Endothelial cell of umbilical vein (primary cell): ENCODE measurements at regions not wholly inside any gene's neighbourhood (a gene's known extent, or its start where the extent isn't known, plus 50 kb on each side); places are given as distances from the start of the nearest gene placed in this dataset.

ENCODE experiments used
- BruUV-seq: library from RNA; stranded (reverse); fragments of 400-500 nt; replicated peaks from 2 replicates; lab custom pipeline; 2021; lab: Mats Ljungman, UMichigan
- CTCF ChIA-PET: fragments of 300-600, 350-600 bp; sonication (Branson Sonifier 250); formaldehyde crosslinking; loops from one replicate; lab custom pipeline; 2021; ENCODE audit warnings: antibody characterized with exemption, inconsistent platforms; lab: Charles Lee
- POLR2A ChIA-PET: fragments of 300-600, 350-600 bp; sonication (Branson Sonifier 250); formaldehyde crosslinking; loops from one replicate; lab custom pipeline; 2021; ENCODE audit warnings: antibody characterized with exemption, inconsistent platforms; lab: Charles Lee
- DNase-seq: peaks from one replicate; pipeline ENCODE4 v3.0.0-alpha.2; 2011; ENCODE audit warnings: low read depth, low spot score
- FAIRE-seq: peaks from 2 replicates; lab custom pipeline; 2011; peaks lifted over from hg19 to GRCh38; lab: Jason Lieb, UNC
- H2AFZ ChIP-seq: 2 replicates; pipeline ENCODE4 v1.6.0; 2012; ENCODE audit warnings: low read depth, low read length, control low read depth, inconsistent platforms
- H3K27ac ChIP-seq: 2 replicates; pipeline ENCODE4 v1.5.1; 2011; ENCODE audit warnings: low read depth, mild to moderate bottlenecking, control low read depth, low read length, moderate library complexity; ENCODE audit not compliant: insufficient read depth
- H3K27me3 ChIP-seq, 2 experiments: 2 replicates each; pipeline versions ENCODE4 v1.6.0 to v1.6.1; 2011; ENCODE audit warnings: low read length in 2 of 2, mixed read lengths in 1 of 2; ENCODE audit not compliant: control insufficient read depth in 2 of 2, insufficient read depth in 2 of 2
- H3K36me3 ChIP-seq, 2 experiments: 2 replicates in 1 of 2; 3 replicates in 1 of 2; pipeline ENCODE4 v1.5.1; 2011; ENCODE audit warnings: low read length in 2 of 2, mild to moderate bottlenecking in 1 of 2, moderate library complexity in 1 of 2; ENCODE audit not compliant: control insufficient read depth in 2 of 2, insufficient read depth in 2 of 2; ENCODE audit errors: extremely low read depth in 1 of 2
- H3K4me1 ChIP-seq: 3 replicates; pipeline ENCODE4 v1.5.1; 2011; ENCODE audit warnings: mild to moderate bottlenecking, low read length; ENCODE audit not compliant: control insufficient read depth, insufficient read depth; ENCODE audit errors: extremely low read depth
- H3K4me2 ChIP-seq: 2 replicates; pipeline ENCODE4 v1.6.1; 2011; ENCODE audit warnings: low read length, control low read depth, mixed read lengths; ENCODE audit not compliant: insufficient read depth
- H3K4me3 ChIP-seq, 3 experiments: fragments of 200-600 bp in 1 of 3; sonication (generic), shearing (Covaris generic) in 1 of 3; replicated peaks in 1 of 3; 2 replicates each; pipeline ENCODE4 v1.5.1; 2011 to 2016; ENCODE audit warnings: control low read depth in 3 of 3, low read length in 3 of 3, mild to moderate bottlenecking in 2 of 3, inconsistent platforms in 1 of 3, low read depth in 1 of 3, moderate library complexity in 1 of 3; ENCODE audit not compliant: insufficient read depth in 1 of 3
- H3K79me2 ChIP-seq: 2 replicates; pipeline ENCODE4 v1.6.0; 2012; ENCODE audit warnings: low read length, inconsistent platforms; ENCODE audit not compliant: control insufficient read depth, insufficient read depth
- H3K9ac ChIP-seq: replicated peaks from 2 replicates; pipeline ENCODE3; 2011; ENCODE audit warnings: low read length, control low read depth; ENCODE audit not compliant: insufficient read depth; ENCODE audit errors: extremely low read depth
- H3K9me1 ChIP-seq: replicated peaks from 3 replicates; pipeline ENCODE4 v1.6.0; 2011; ENCODE audit warnings: mild to moderate bottlenecking, low read length; ENCODE audit not compliant: control insufficient read depth, insufficient read depth; ENCODE audit errors: extremely low read depth
- H3K9me3 ChIP-seq: replicated peaks from 2 replicates; pipeline ENCODE4 v1.5.1; 2012; ENCODE audit warnings: low read length, inconsistent platforms; ENCODE audit not compliant: control insufficient read depth, insufficient read depth
- H4K20me1 ChIP-seq: replicated peaks from 2 replicates; pipeline ENCODE3; 2011; ENCODE audit warnings: mild to moderate bottlenecking, low read length; ENCODE audit not compliant: control insufficient read depth, insufficient read depth; ENCODE audit errors: extremely low read depth
- MYC ChIP-seq: IDR thresholded peaks from one replicate; pipeline ENCODE4 v1.6.1; 2011; ENCODE audit warnings: mild to moderate bottlenecking, low read depth, low read length
- dilution Hi-C: fragments of 300-500 bp; cut with MboI; formaldehyde crosslinking; loops from one replicate; pipeline ENCODE4 v1.15.0; 2019; ENCODE audit warnings: low sequenced_read_pairs; ENCODE audit not compliant: extremely low pct_ligation_motif_present
- intact Hi-C: fragments of 100-400 bp; cut with micrococcal nuclease; formaldehyde crosslinking; loops from one replicate; pipeline ENCODE4 v1.10.0; 2022
- TF ChIP-seq, protein P1 (sequence below): IDR thresholded peaks from 2 replicates; pipeline ENCODE4 v1.6.1; 2011; ENCODE audit not compliant: insufficient read depth, insufficient read length

DNA sequence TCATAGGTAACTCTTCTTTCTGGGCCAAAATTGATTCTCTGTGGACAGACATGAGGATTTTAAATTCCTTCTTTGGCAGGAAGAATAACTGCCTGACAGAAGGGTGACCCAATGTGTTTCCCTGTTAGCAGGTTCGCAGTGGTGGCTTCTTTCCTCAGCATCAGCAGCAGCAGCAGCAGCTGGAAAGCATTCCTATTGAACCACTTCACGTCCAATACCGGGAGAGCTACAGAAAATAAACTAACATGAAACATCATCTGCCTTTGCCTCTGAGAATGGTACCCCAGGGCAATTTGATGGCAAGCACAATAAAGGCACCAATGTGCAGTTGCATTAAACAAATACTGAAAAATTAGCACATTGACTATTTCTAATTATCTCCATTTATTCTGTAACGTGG, 214.5 kb downstream of the TMEM167A start:
- TF ChIP-seq, protein P1, sequence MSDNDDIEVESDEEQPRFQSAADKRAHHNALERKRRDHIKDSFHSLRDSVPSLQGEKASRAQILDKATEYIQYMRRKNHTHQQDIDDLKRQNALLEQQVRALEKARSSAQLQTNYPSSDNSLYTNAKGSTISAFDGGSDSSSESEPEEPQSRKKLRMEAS: no peak

DNA sequence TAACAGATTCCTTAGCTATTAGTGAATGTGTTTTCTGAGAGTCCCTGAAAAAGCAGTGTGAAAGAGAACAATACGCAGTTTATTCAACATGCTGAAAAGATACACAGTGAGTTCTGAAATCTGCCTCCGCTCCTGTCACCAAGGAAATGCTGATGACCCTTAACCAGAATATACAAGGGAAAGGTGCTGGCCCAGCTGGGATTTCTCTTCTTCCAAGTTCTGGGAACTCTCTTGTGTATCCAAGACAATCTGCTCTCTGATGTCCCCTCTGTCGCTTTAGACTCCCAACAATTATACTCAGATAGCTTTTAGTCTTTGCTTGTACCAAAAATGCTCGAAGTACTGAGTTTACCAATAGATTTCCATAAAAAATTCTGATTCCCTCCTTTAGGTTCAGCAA, 214.9 kb downstream of the TMEM167A start:
- no peak overlapping the region for H3K9ac ChIP-seq
- H3K4me2 ChIP-seq: no peak overlapping the region
- TF ChIP-seq MYC: no peak
- no peak overlapping the region for H3K27ac ChIP-seq
- no TSS peak for BruUV-seq
- CTCF ChIA-PET: interaction anchor here (0.8 to 0.9 kb wide), 2 partner anchors 12 to 16 kb away, joined by 3 read pairs; no protein-coding TSS in a partner anchor
- no peak for DNase-seq
- POLR2A ChIA-PET: no interaction called here
- H3K9me3 ChIP-seq: no peaks in the 10 kb centered on the region
- H4K20me1 ChIP-seq: no peaks in the 10 kb centered on the region
- no peak overlapping the region for H2AFZ ChIP-seq
- dilution Hi-C loops: no loop called here
- no peak for FAIRE-seq
- no peaks in the 10 kb centered on the region for H3K36me3 ChIP-seq
- no peaks in the 10 kb centered on the region for H3K9me1 ChIP-seq
- intact Hi-C loops: no loop called here
- no peaks in the 10 kb centered on the region for H3K79me2 ChIP-seq
- H3K4me3 ChIP-seq: no peak overlapping the region
- H3K27me3 ChIP-seq: no peaks in the 10 kb centered on the region
- H3K4me1 ChIP-seq: no peaks in the 10 kb centered on the region

More for the DNA sequence above, 214.5 kb downstream of the TMEM167A start:
- dilution Hi-C loops (no loop called here), intact Hi-C loops (no loop called here)
- Histone ChIP-seq H4K20me1 (no peaks in the 10 kb centered on the region), H3K9me1 (no peaks in the 10 kb centered on the region), H3K4me1 (no peaks in the 10 kb centered on the region), H3K27me3 (no peaks in the 10 kb centered on the region), H3K27ac (no peak overlapping the region), H3K4me3 (no peak overlapping the region), H3K79me2 (no peaks in the 10 kb centered on the region), H3K9ac (no peak overlapping the region), H3K4me2 (no peak overlapping the region), H2AFZ (no peak overlapping the region), H3K9me3 (no peaks in the 10 kb centered on the region), H3K36me3 (no peaks in the 10 kb centered on the region)
- FAIRE-seq (no peak), DNase-seq (no peak)
- CTCF ChIA-PET: no interaction called here
- no TSS peak for BruUV-seq
- POLR2A ChIA-PET: no interaction called here
